ENCODE measurements at regions not wholly inside any gene's neighbourhood (a gene's known extent, or its start where the extent isn't known, plus 50 kb on each side); places are given as distances from the start of the nearest gene placed in this dataset.
"Not testable (repeated sequence)": the region's sequence is repeated elsewhere in the genome, so short reads cannot be mapped to it uniquely, and the experiment has no call there.

- peak; percentile 72 for DNase-seq
Measured at GRCh38 chr9:23005156-23005555, 558.5 kb downstream of the DMRTA1 start.

GRCh38 chr9:23006127-23006526, 559.5 kb downstream of the DMRTA1 start:
- no peak for DNase-seq

- peak; percentile 70 for DNase-seq
Measured at GRCh38 chr9:23011669-23012068, 565.0 kb downstream of the DMRTA1 start.

- DNase-seq = no peak
Measured at GRCh38 chr9:23015557-23015956, 568.9 kb downstream of the DMRTA1 start.

- no peak for DNase-seq
Measured at GRCh38 chr9:23036416-23036815, 589.8 kb downstream of the DMRTA1 start.

- DNase-seq = no peak
Measured at GRCh38 chr9:23039402-23039801, 592.8 kb downstream of the DMRTA1 start.

GRCh38 chr9:23041466-23041865, 594.8 kb downstream of the DMRTA1 start:
- no peak for DNase-seq

GRCh38 chr9:23044549-23044948, 597.9 kb downstream of the DMRTA1 start:
- peak; percentile 2 for DNase-seq

GRCh38 chr9:23046026-23046425, 599.4 kb downstream of the DMRTA1 start:
- DNase-seq = not testable (repeated sequence)

- no peak for DNase-seq
Measured at GRCh38 chr9:23050548-23050947, 603.9 kb downstream of the DMRTA1 start.

- no peak for DNase-seq
Measured at GRCh38 chr9:23073136-23073535, 626.5 kb downstream of the DMRTA1 start.

GRCh38 chr9:23079798-23080197, 633.2 kb downstream of the DMRTA1 start:
- DNase-seq = no peak

GRCh38 chr9:23081377-23081776, 634.8 kb downstream of the DMRTA1 start:
- DNase-seq = no peak

- DNase-seq = no peak
Measured at GRCh38 chr9:23088932-23089364, 642.3 kb downstream of the DMRTA1 start.

- peak; percentile 87 for DNase-seq
Measured at GRCh38 chr9:23117616-23118015, 671.0 kb downstream of the DMRTA1 start.

- no peak for DNase-seq
Measured at GRCh38 chr9:23120630-23121029, 674.0 kb downstream of the DMRTA1 start.

- DNase-seq = peak; percentile 29
Measured at GRCh38 chr9:23123048-23123632, 676.5 kb downstream of the DMRTA1 start.

- DNase-seq = no peak
Measured at GRCh38 chr9:23145467-23145866, 680.6 kb downstream of the ELAVL2 start.

GRCh38 chr9:23153058-23153457, 673.0 kb downstream of the ELAVL2 start:
- no peak for DNase-seq

- DNase-seq = no peak
Measured at GRCh38 chr9:23160491-23160890, 665.5 kb downstream of the ELAVL2 start.

GRCh38 chr9:23160952-23161469, 665.0 kb downstream of the ELAVL2 start:
- DNase-seq = no peak

GRCh38 chr9:23162789-23163188, 663.3 kb downstream of the ELAVL2 start:
- DNase-seq = no peak

- no peak for DNase-seq
Measured at GRCh38 chr9:23171479-23171878, 654.6 kb downstream of the ELAVL2 start.

GRCh38 chr9:23172206-23172605, 653.8 kb downstream of the ELAVL2 start:
- no peak for DNase-seq

- DNase-seq = no peak
Measured at GRCh38 chr9:23172979-23173637, 652.9 kb downstream of the ELAVL2 start.

Data from fibroblast of skin of right quadriceps (primary cell).